ENCODE measurements at regions not wholly inside any gene's neighbourhood (a gene's known extent, or its start where the extent isn't known, plus 50 kb on each side); places are given as distances from the start of the nearest gene placed in this dataset.

DNA sequence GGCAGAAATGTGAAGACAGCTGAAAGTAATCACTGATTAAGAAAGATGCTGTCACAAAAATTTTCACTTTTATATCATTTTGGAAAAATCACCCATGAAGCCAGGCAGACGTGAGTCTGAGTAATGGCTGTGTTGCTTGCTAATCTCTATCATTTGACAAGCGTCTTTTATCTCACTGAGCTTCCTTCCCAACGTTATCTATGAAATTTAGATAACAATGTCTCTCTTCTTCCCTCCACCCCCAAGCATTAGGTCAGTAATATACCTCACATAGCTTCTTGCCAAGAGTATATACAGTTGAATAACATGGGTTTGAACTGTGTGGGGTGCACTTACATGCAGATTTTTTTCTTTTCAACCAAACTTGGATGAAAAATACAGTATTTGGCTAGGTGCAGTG, 388.6 kb upstream of the NRXN1 start:
- H3K27me3 ChIP-seq (ENCODE audit: control insufficient read depth, insufficient read depth, low read length), result no peaks in the 10 kb centered on the region
- TF ChIP-seq, protein P1, sequence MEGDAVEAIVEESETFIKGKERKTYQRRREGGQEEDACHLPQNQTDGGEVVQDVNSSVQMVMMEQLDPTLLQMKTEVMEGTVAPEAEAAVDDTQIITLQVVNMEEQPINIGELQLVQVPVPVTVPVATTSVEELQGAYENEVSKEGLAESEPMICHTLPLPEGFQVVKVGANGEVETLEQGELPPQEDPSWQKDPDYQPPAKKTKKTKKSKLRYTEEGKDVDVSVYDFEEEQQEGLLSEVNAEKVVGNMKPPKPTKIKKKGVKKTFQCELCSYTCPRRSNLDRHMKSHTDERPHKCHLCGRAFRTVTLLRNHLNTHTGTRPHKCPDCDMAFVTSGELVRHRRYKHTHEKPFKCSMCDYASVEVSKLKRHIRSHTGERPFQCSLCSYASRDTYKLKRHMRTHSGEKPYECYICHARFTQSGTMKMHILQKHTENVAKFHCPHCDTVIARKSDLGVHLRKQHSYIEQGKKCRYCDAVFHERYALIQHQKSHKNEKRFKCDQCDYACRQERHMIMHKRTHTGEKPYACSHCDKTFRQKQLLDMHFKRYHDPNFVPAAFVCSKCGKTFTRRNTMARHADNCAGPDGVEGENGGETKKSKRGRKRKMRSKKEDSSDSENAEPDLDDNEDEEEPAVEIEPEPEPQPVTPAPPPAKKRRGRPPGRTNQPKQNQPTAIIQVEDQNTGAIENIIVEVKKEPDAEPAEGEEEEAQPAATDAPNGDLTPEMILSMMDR (IDR thresholded peaks at IDR 0.05; ENCODE audit: low read depth, low read length), result no peak
- H3K27ac ChIP-seq (ENCODE audit: low read depth, low read length), result no peak overlapping the region
- no peak overlapping the region for H3K4me3 ChIP-seq (ENCODE audit: low read depth, low read length)
- DNase-seq (ENCODE audit: low read depth, low spot score), result no peak
- CTCF ChIA-PET, result no interaction called here
- POLR2A ChIA-PET, result no interaction called here
- H3K9me3 ChIP-seq (ENCODE audit: control insufficient read depth, insufficient read depth, low read length), result peaks cover 3% of the 10 kb centered on the region; the same call in 1 of the 2 replicates

DNA sequence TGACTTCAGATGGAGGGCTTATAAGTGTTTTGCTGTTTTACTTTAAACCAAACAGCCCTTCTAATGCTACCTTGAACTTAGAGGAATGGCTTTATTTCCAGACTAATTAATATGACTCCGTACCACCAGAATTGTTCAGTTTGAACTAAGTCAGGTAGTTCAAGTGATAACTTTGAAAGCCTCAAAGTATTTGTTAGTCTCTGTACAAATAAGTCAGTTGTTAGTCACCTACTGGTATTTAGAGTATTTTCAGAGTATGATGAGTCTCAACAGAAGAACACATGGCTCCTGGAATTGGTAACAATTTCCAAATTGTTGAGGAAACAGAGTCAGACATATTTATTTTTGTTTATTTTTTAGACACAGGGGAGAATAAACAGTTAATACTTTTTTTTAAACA, 381.8 kb upstream of the NRXN1 start:
- no peak for DNase-seq (ENCODE audit: low read depth, low spot score)
- CTCF ChIA-PET, result no interaction called here
- POLR2A ChIA-PET, result no interaction called here

DNA sequence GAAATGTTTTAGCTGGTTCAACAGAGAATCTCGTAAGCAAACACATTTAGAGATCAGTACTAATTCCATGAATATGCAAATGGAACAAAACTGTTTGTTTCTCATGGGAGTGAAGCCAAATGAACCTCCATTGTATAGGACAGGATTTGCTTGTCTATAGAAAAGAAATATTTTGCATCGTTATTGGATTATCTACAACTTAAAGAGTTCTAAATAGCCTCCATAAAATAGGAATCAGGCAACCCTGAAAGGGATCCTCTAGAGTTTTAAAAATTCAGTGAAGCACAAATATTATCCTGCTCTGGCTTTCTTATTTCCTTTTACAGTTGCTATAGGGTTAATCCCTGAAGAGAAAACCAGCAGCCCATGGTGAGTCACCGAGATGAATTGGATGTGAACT, 378.4 kb upstream of the NRXN1 start:
- ChIA-PET CTCF (no interaction called here), POLR2A (no interaction called here)
- Histone ChIP-seq H3K4me3 (ENCODE audit: low read depth, low read length) (no peak overlapping the region), H3K27me3 (ENCODE audit: control insufficient read depth, insufficient read depth, low read length) (no peaks in the 10 kb centered on the region), H3K9me3 (ENCODE audit: control insufficient read depth, insufficient read depth, low read length) (no peaks in the 10 kb centered on the region), H3K27ac (ENCODE audit: low read depth, low read length) (no peak overlapping the region)
- no peak for DNase-seq (ENCODE audit: low read depth, low spot score)
- TF ChIP-seq, protein P1 (IDR thresholded peaks at IDR 0.05; ENCODE audit: low read depth, low read length), result no peak

More for the DNA sequence above, 381.8 kb upstream of the NRXN1 start:
- Histone ChIP-seq H3K27me3 (ENCODE audit: control insufficient read depth, insufficient read depth, low read length) (no peaks in the 10 kb centered on the region), H3K4me3 (ENCODE audit: low read depth, low read length) (no peak overlapping the region), H3K27ac (ENCODE audit: low read depth, low read length) (no peak overlapping the region), H3K9me3 (ENCODE audit: control insufficient read depth, insufficient read depth, low read length) (no peaks in the 10 kb centered on the region)
- TF ChIP-seq, protein P1 (IDR thresholded peaks at IDR 0.05; ENCODE audit: low read depth, low read length), result no peak

- TF ChIP-seq, protein P1 (IDR thresholded peaks at IDR 0.05; ENCODE audit: low read depth, low read length), result no peak
- Histone ChIP-seq H3K27me3 (ENCODE audit: control insufficient read depth, insufficient read depth, low read length) (no peaks in the 10 kb centered on the region), H3K4me3 (ENCODE audit: low read depth, low read length) (no peak overlapping the region), H3K9me3 (ENCODE audit: control insufficient read depth, insufficient read depth, low read length) (no peaks in the 10 kb centered on the region), H3K27ac (ENCODE audit: low read depth, low read length) (no peak overlapping the region)
- POLR2A ChIA-PET, result no interaction called here
- no peak for DNase-seq (ENCODE audit: low read depth, low spot score)
- CTCF ChIA-PET, result no interaction called here
Measured at GRCh38 chr2:51409920-51410319, 378.0 kb upstream of the NRXN1 start.

DNA sequence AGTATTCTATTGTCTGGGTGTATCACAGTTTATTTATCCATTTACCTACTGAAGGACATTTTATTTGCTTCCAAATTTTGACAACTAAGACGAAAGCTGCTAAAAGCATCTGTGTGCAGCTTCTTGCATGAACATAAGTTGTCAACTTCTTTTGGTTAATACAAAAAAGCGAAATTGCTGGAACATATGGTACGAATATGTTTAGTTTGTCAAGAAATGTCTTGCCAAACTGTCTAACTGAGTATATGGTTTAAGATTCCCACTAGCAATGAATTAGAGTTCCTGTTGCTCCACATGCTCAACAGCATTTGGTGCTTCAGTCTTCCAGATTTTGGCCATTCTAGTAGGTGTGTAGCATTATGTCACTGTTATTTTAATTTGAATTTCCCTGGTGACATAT, 372.3 kb upstream of the NRXN1 start:
- Histone ChIP-seq H3K27ac (ENCODE audit: low read depth, low read length) (no peak overlapping the region), H3K27me3 (ENCODE audit: control insufficient read depth, insufficient read depth, low read length) (no peaks in the 10 kb centered on the region), H3K4me3 (ENCODE audit: low read depth, low read length) (no peak overlapping the region), H3K9me3 (ENCODE audit: control insufficient read depth, insufficient read depth, low read length) (no peaks in the 10 kb centered on the region)
- CTCF ChIA-PET, result no interaction called here
- TF ChIP-seq, protein P1 (IDR thresholded peaks at IDR 0.05; ENCODE audit: low read depth, low read length), result no peak
- POLR2A ChIA-PET, result no interaction called here
- DNase-seq (ENCODE audit: low read depth, low spot score), result no peak

All from AG04450 (cell line).